A204.1 (cell line): ENCODE measurements at regions not wholly inside any gene's neighbourhood (a gene's known extent, or its start where the extent isn't known, plus 50 kb on each side); places are given as distances from the start of the nearest gene placed in this dataset.
"Not testable (repeated sequence)": the region's sequence is repeated elsewhere in the genome, so short reads cannot be mapped to it uniquely, and the experiment has no call there.

Experiments used
- FAIRE-seq: peaks from 2 replicates; lab custom pipeline; 2012; peaks lifted over from hg19 to GRCh38; lab: Jason Lieb, UNC

- not testable (repeated sequence) for FAIRE-seq
Measured at GRCh38 chr4:9110700-9111099, 59.5 kb upstream of the FAM90A26 start.

GRCh38 chr4:9103148-9103524, 67.1 kb upstream of the FAM90A26 start:
- FAIRE-seq: not testable (repeated sequence)

GRCh38 chr4:9102471-9103147, 67.6 kb upstream of the FAM90A26 start:
- not testable (repeated sequence) for FAIRE-seq

DNA sequence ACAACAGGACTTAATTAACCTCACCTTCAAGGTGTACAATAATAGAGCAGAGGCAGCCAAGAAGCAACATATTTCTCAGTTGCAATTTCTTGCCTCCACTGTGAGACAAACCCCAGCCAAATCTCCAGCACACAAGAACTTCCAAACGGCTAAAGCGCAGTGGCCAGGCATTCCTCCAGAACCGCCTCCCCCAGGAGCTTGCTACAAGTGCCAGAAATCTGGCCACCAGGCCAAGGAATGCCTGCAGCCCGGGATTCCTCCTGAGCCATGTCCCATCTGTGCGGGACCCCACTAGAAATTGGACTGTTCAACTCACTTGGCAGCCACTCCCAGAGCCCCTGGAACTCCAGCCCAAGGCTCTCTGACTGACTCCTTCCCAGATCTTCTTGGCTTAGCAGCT, 73.9 kb upstream of the FAM90A26 start:
- not testable (repeated sequence) for FAIRE-seq

DNA sequence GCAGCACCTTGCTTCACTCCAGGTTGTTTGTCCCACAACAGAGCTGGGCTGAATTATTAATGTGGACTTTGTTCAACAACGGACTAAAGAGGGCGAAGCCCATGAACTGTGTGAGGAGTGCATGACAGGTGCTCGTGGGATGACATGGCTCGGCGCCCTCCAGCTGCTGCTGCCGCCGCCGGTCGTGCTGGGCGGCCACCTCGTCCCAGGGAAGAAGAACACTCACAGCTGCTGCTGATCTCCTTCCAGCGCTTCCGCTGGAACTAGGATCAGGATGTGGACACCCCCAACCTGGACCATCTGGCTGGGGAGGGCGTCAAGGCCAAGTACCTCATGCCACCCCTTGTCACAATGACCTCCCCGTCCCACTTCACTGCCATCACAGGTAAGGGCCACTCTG, 91.4 kb upstream of the FAM90A26 start:
- not testable (repeated sequence) for FAIRE-seq

- not testable (repeated sequence) for FAIRE-seq
Measured at GRCh38 chr4:9076974-9077373, 93.2 kb upstream of the FAM90A26 start.

- not testable (repeated sequence) for FAIRE-seq
Measured at GRCh38 chr4:9076486-9076885, 93.7 kb upstream of the FAM90A26 start.

DNA sequence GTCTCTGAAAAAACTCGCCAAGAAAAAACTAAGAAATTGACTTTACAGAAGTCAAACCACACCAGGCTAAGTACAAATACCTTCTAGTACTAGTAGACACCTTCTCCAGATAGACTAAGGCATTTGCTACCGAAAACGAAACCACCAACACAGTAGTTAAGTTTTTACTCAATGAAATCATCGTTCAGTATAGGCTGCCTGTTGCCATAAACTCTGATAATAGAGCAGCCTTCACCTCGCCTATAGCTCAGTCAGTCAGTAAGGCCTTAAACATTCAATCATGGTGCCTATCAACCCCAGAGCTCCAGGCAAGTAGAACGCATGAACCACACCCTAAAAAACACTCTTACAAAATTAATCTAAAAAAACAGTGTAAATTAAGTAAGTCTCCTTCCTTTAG, 96.8 kb upstream of the FAM90A26 start:
- not testable (repeated sequence) for FAIRE-seq

- FAIRE-seq: not testable (repeated sequence)
Measured at GRCh38 chr4:9072521-9073220, 97.5 kb upstream of the FAM90A26 start.

DNA sequence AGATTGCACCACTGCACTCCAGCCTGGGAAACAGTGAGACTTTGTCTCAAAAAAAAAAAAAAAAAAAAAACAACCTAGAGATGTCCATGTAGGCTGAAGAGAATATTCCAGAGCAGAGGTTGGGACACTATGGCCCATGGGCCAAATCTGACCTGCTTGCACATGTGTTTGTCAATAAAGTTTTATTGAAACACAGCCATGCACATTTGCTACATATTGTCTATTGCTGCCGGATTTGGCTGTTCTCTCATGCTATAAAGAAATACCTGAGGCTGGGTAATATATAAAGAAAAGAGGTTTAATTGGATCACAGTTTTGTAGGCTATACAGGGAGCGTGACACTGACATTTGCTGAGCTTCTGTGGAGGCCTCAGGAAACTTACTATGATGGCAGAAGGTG, 102.3 kb upstream of the FAM90A26 start:
- not testable (repeated sequence) for FAIRE-seq

GRCh38 chr4:9063612-9064011, 106.6 kb upstream of the FAM90A26 start:
- FAIRE-seq: not testable (repeated sequence)

DNA sequence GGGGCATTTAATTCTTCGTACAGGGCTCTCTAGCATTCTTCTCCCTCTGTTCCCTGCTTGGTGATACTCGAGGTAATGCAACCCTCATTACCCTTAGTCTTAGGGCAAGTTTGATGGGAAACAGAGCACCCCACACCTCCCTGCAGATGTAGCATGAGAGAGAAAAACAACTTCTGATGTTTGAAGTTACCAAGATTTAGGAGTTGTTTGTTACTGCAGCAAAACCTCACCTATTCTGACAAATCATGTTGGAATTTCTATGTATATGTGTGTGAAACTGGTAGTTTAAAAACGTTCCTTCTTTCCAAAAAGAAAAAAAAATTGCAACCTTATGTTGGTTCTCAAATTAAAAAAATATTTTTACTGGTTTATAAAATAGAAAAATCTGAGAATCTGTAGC, 145.3 kb upstream of the FAM90A26 start:
- not testable (repeated sequence) for FAIRE-seq

DNA sequence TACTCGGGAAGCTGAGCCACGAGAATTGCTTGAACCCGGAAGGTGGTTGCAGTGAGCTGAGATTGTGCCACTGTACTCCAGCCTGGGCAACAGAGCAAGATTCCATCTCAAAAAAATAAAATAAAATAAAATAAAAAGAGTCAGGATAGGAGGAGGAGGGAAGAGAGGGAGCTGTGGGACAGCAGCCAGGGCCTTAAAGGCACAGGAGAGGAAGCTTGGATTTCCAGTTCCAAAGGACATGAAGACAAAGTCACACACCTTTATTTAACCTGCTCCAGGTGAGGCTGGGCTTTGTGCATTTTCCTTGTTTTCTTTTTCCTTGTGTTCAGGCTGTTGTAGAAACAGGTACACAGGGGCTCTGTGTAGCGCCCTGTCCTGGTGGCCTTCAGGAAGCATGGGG, 138.2 kb upstream of the HMX1 start:
- not testable (repeated sequence) for FAIRE-seq

- FAIRE-seq: not testable (repeated sequence)
Measured at GRCh38 chr4:9008407-9008806, 136.8 kb upstream of the HMX1 start.

- FAIRE-seq: not testable (repeated sequence)
Measured at GRCh38 chr4:9001153-9001552, 129.5 kb upstream of the HMX1 start.

GRCh38 chr4:9000505-9001001, 128.9 kb upstream of the HMX1 start:
- not testable (repeated sequence) for FAIRE-seq

GRCh38 chr4:8992981-8993380, 121.3 kb upstream of the HMX1 start:
- FAIRE-seq: not testable (repeated sequence)

- not testable (repeated sequence) for FAIRE-seq
Measured at GRCh38 chr4:8991449-8991848, 119.8 kb upstream of the HMX1 start.

DNA sequence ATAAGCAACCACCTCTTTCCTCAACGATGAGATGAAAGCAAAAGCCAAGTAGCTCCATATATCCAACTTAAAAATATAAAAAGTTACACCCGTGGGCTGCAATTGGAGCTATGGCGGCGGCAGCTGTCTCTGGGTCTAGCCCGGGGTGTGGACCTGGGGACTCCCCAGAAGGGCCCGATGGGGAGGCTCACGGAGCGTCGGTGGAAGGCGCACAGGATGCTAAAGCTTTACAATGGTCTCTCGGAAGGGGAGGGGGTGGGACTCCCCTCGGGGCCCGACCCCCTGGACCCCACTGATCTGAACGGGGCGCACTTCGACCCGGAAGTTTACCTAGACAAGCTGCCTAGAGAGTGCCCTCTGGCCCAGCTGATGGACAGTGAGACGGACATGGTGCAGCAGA, 118.7 kb upstream of the HMX1 start:
- not testable (repeated sequence) for FAIRE-seq

DNA sequence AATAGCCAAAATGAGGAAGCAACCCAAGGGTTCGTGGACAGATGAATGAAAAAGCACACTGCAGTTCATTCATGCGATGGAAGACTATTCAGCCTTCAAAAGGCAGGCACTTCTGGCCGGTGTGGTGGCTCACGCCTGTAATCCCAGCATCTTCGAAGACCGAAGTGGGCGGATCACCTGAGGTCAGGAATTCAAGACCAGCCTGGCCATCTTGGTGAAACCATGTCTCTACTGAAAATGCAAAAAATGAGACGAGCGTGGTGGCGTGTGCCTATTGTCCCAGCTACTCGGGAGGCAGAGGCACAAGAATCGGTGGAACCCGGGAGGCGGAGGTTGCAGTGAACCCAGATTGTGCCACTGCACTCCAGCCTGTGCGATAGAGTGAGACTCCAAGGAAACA, 114.1 kb upstream of the HMX1 start:
- not testable (repeated sequence) for FAIRE-seq

DNA sequence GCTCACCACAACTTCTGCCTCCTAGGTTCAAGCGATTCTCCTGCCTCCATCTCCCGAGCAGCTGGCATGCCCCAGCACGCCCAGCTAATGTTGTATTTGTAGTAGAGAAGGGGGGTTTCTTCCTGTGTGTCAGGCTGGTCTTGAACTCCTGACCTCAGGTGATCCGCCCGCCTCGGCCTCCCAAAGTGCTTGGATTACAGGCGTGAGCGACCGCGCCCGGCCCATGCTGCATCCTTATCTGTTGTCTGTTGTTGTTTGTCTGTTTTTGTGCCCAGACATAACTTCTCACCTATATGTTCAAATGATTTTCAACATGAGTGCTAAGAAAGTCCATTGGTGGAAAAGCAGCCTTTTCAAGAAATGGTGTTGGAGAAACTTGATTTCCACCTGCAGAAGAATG, 113.0 kb upstream of the HMX1 start:
- FAIRE-seq: not testable (repeated sequence)

DNA sequence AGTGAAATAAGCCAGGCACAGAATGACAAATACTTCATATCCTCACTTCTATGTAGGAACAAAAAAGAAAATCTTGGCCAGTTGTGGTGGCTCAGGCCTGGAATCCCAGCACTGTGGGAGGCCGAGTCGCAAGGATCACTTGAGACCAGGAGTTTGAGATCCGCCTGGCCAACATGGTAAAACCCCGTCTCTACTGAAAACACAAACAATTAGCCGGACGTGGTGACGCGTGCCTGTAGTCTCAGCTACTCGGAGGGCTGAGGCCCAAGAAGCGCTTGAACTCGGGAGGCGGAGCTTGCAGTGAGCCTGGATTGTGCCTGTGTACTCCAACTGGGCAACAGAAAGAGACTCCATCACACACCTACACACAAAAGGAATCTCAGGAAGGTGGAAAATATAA, 112.3 kb upstream of the HMX1 start:
- FAIRE-seq: not testable (repeated sequence)

DNA sequence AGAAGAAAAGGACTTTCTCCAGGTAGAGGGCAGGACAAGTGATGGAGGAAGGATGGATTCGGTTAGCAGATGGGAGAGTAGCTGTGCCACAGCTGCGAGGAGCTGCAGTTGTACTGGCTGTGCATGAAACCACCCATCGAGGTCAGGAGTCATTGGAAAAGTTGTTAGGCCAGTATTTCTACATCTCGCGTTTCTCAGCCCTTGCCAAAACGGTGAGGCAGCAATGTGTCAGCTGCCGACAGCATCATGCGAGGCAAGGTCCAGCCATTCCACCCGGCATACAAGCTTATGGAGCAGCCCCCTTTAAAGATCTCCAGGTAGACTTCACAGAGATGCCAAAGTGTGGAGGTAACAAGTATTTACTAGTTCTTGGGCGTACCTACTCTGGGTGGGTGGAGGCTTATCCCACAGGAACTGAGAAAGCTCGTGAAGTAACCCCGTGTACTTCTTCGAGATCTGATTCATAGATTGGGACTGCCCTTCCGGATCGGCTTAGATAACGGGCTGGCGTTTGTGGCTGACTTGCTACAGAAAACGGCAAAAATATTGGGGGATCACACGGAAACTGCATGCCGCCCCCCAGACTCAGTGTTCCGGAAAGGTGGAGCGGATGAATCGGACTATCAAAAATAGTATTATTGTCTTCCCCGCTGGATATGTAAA, 105.0 kb upstream of the HMX1 start:
- FAIRE-seq: not testable (repeated sequence)
